HepG2 (cell line): ENCODE measurements at regions not wholly inside any gene's neighbourhood (a gene's known extent, or its start where the extent isn't known, plus 50 kb on each side); places are given as distances from the start of the nearest gene placed in this dataset.

Experiments used
- ATAC-seq: fragments of 200-7000 bp; cut with Tn5 transposase; 3 replicates; pipeline ENCODE4 v1.9.1; 2020; ENCODE audit warnings: mild to moderate bottlenecking, moderate library complexity
- BruUV-seq: library from RNA; stranded (reverse); fragments of 400-500 nt; replicated peaks from 2 replicates; lab custom pipeline; 2021; lab: Mats Ljungman, UMichigan
- CTCF ChIA-PET: fragments of 300-600 bp; formaldehyde crosslinking; extraction: SDS; loops from one replicate; lab custom pipeline; 2021; ENCODE audit warnings: low total read pairs, inconsistent platforms, low intra/inter-chr PET ratio; lab: Yijun Ruan, JAX
- POLR2A ChIA-PET: fragments of 350-600 bp; sonication (Branson Sonifier 250); formaldehyde crosslinking; loops from one replicate; lab custom pipeline; 2020; ENCODE audit warnings: antibody characterized with exemption, inconsistent platforms; lab: Yijun Ruan, JAX
- DNase-seq: peaks from one replicate; pipeline ENCODE4 v3.0.0-alpha.2; 2015; ENCODE audit warnings: low spot score
- FAIRE-seq: peaks from 3 replicates; lab custom pipeline; 2011; peaks lifted over from hg19 to GRCh38; lab: Jason Lieb, UNC
- H2AFZ ChIP-seq: one replicate; pipeline ENCODE4 v1.6.1; 2011; ENCODE audit warnings: low read length, inconsistent platforms
- H3K27ac ChIP-seq: fragments of 300-600 bp; 3 replicates; pipeline ENCODE4 v1.8.0; 2011; ENCODE audit warnings: mixed run types, mild to moderate bottlenecking, mixed read lengths, low read length, inconsistent platforms; ENCODE audit not compliant: insufficient read depth; ENCODE audit errors: extremely low read length
- H3K27me3 ChIP-seq, 2 experiments: fragments of 200-600 bp in 1 of 2; 2 replicates in 1 of 2; 3 replicates in 1 of 2; pipeline versions ENCODE4 v1.6.0 to v1.8.0; 2011; ENCODE audit warnings: low read length in 2 of 2, mild to moderate bottlenecking in 2 of 2, moderate library complexity in 2 of 2, inconsistent platforms in 1 of 2; ENCODE audit not compliant: insufficient read depth in 2 of 2, control insufficient read depth in 1 of 2
- H3K36me3 ChIP-seq, 2 experiments: fragments of 200-600 bp in 1 of 2; replicated peaks in 1 of 2; 2 replicates in 1 of 2; 3 replicates in 1 of 2; pipeline versions ENCODE4 v1.5.1 to v1.8.0; 2011; ENCODE audit warnings: low read length in 2 of 2, inconsistent platforms in 1 of 2; ENCODE audit not compliant: insufficient read depth in 2 of 2, control insufficient read depth in 1 of 2
- H3K4me1 ChIP-seq: 2 replicates; pipeline ENCODE4 v1.5.1; 2012; ENCODE audit warnings: low read length, inconsistent platforms; ENCODE audit not compliant: insufficient read depth
- H3K4me2 ChIP-seq: 2 replicates; pipeline ENCODE4 v1.6.0; 2011; ENCODE audit warnings: low read depth, low read length, inconsistent platforms
- H3K4me3 ChIP-seq, 3 experiments: fragments of 200-600 bp in 1 of 3; sonication (generic), shearing (Covaris generic) in 1 of 3; replicated peaks in 1 of 3; 2 replicates each; pipeline ENCODE4 v1.5.1; 2011 to 2016; ENCODE audit warnings: low read length in 3 of 3, inconsistent platforms in 2 of 3, low read depth in 2 of 3, mild to moderate bottlenecking in 2 of 3, control low read depth in 1 of 3, mixed read lengths in 1 of 3; ENCODE audit not compliant: insufficient read depth in 1 of 3
- H3K79me2 ChIP-seq: one replicate; pipeline ENCODE4 v1.6.1; 2011; ENCODE audit warnings: low read length, inconsistent platforms; ENCODE audit not compliant: insufficient read depth
- H3K9ac ChIP-seq: 2 replicates; pipeline ENCODE4 v1.6.0; 2011; ENCODE audit warnings: mild to moderate bottlenecking, low read depth, low read length, inconsistent platforms; ENCODE audit not compliant: insufficient read depth
- H3K9me3 ChIP-seq: 2 replicates; pipeline ENCODE4 v1.5.1; 2012; ENCODE audit warnings: mild to moderate bottlenecking, low read length
- H4K20me1 ChIP-seq: 2 replicates; pipeline ENCODE4 v1.6.0; 2011; ENCODE audit warnings: inconsistent platforms, mild to moderate bottlenecking, low read length, moderate library complexity; ENCODE audit not compliant: insufficient read depth
- HOXA9 ChIP-seq: sonication (generic); formaldehyde crosslinking; IDR thresholded peaks from 2 replicates; pipeline ENCODE4 v1.8.1; 2022; ENCODE audit warnings: missing genetic modification reagents, mild to moderate bottlenecking, moderate library complexity, borderline replicate concordance
- JUN ChIP-seq: sonication (generic); formaldehyde crosslinking; IDR thresholded peaks from 2 replicates; pipeline ENCODE4 v1.4.0; 2020; ENCODE audit warnings: mild to moderate bottlenecking, missing genetic modification reagents
- KLF6 ChIP-seq: IDR thresholded peaks from 2 replicates; pipeline ENCODE4 v1.8.0; 2016; ENCODE audit warnings: missing biosample characterization, missing genetic modification reagents
- MTF1 ChIP-seq: sonication (generic); formaldehyde crosslinking; IDR thresholded peaks from 2 replicates; pipeline ENCODE4 v1.5.0; 2020; ENCODE audit warnings: missing genetic modification reagents
- NR2C2 ChIP-seq: sonication (generic); formaldehyde crosslinking; IDR thresholded peaks from 2 replicates; pipeline ENCODE4 v1.4.0; 2020; ENCODE audit warnings: missing genetic modification reagents, mild to moderate bottlenecking, moderate library complexity, borderline replicate concordance
- NR2F2 ChIP-seq: IDR thresholded peaks from 2 replicates; pipeline ENCODE4 v1.6.1; 2012; ENCODE audit warnings: low read depth, inconsistent platforms, borderline replicate concordance
- REPIN1 ChIP-seq: sonication (generic); formaldehyde crosslinking; IDR thresholded peaks from 2 replicates; pipeline ENCODE4 v1.8.0; 2022; ENCODE audit warnings: missing genetic modification reagents, low read depth, mild to moderate bottlenecking, borderline replicate concordance
- YY1 ChIP-seq: IDR thresholded peaks from 2 replicates; pipeline ENCODE4 v1.6.1; 2011; ENCODE audit warnings: low read length, low read depth, moderate library complexity, mild to moderate bottlenecking; ENCODE audit not compliant: insufficient read depth, insufficient replicate concordance
- ZC3H4 ChIP-seq: sonication (generic); formaldehyde crosslinking; IDR thresholded peaks from 2 replicates; pipeline ENCODE4 v1.4.0; 2020; ENCODE audit warnings: missing genetic modification reagents, borderline replicate concordance
- ZNF329 ChIP-seq: sonication (generic); formaldehyde crosslinking; IDR thresholded peaks from 2 replicates; pipeline ENCODE4 v1.9.0; 2021; ENCODE audit warnings: low read depth, mild to moderate bottlenecking, missing genetic modification reagents
- ZNF383 ChIP-seq: sonication (generic); formaldehyde crosslinking; IDR thresholded peaks from 2 replicates; pipeline ENCODE4 v1.4.0; 2020; ENCODE audit warnings: missing genetic modification reagents, mild to moderate bottlenecking, borderline replicate concordance
- ZNF576 ChIP-seq: sonication (generic); formaldehyde crosslinking; IDR thresholded peaks from 2 replicates; pipeline ENCODE4 v1.4.0; 2020; ENCODE audit warnings: mild to moderate bottlenecking, missing genetic modification reagents
- ZNF709 ChIP-seq: sonication (generic); formaldehyde crosslinking; IDR thresholded peaks from 2 replicates; pipeline ENCODE4 v1.5.0; 2020; ENCODE audit warnings: mild to moderate bottlenecking, missing genetic modification reagents
- ZNF770 ChIP-seq: sonication (generic); formaldehyde crosslinking; IDR thresholded peaks from 2 replicates; pipeline ENCODE4 v1.5.0; 2020; ENCODE audit warnings: mild to moderate bottlenecking, missing genetic modification reagents
- ZSCAN29 ChIP-seq: sonication (generic); formaldehyde crosslinking; conservative IDR thresholded peaks from 2 replicates; pipeline ENCODE4 v1.4.0; 2020; ENCODE audit warnings: mild to moderate bottlenecking, missing genetic modification reagents
- WGBS: methylation state at CpG from one replicate; pipeline ENCODE4 v1.1.6; 2017; ENCODE audit warnings: low lambda C conversion rate; 5-methylcytosine and 5-hydroxymethylcytosine counted together
- in situ Hi-C: cut with HindIII; loops from 2 replicates; pipeline ENCODE4 v1.10.0; 2017; ENCODE audit warnings: low pct_unique_long_range_greater_than_20kb; ENCODE audit not compliant: extremely low pct_ligation_motif_present
- intact Hi-C: fragments of 100-400 bp; cut with micrococcal nuclease; formaldehyde crosslinking; loops from one replicate; pipeline ENCODE4 v1.10.0; 2022; ENCODE audit not compliant: unreplicated experiment
- TF ChIP-seq, protein P1 (sequence below): sonication (generic); formaldehyde crosslinking; IDR thresholded peaks from 2 replicates; pipeline ENCODE4 v1.9.0; 2021; ENCODE audit warnings: missing genetic modification reagents, mild to moderate bottlenecking, borderline replicate concordance
- TF ChIP-seq, protein P2 (sequence below): sonication (generic); formaldehyde crosslinking; IDR thresholded peaks from 2 replicates; pipeline ENCODE4 v1.9.0; 2021; ENCODE audit warnings: missing genetic modification reagents, mild to moderate bottlenecking, borderline replicate concordance

- TF ChIP-seq ZNF576 (CRISPR knock-in tag) (no peak), ZNF383 (CRISPR knock-in tag) (no peak), REPIN1 (no peak), NR2F2 (no peak), YY1 (no peak), ZSCAN29 (CRISPR knock-in tag) (no peak)
Measured at GRCh38 chr5:89080467-89081116, 197.6 kb upstream of the MEF2C start (continued).

DNA sequence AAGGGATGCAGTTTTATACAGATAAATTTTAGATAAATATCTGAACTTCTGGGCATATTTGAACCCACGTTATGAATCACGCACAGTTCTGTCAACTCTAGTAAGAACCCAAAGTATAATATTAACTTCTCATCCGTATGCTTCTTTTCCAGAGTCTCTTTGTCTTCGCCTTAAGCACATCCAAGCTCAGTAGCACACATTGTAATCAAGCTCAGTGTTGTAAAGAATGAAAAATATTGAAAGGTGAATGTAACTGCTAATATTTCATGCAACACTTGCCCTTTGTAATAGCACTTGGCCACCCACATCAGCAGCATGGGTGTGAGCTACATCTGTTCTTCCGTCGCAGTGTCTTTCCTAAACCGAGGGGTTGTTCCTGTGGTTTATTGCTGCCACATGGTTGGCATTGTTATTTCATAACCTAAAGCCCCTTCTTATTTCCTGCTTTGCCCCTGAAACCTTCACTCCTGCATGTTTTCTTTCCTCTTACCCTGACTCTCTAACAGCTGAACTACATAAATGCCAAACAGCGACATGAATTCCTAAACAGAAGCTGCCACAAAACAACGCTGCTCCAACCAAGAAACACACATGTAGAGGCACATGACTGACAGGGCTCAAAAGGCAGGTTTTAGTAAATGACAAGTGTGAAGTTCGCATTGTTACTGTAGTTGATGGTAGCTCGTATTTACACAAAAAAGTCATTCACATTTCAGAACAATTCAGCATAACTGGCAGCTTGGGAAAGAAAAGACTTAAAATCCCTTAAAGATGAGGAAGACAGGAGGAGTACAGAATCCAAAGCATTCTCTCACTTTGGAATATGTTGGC is 190.1 kb upstream of the MEF2C start:
- no peaks in the 10 kb centered on the region for H3K4me1 ChIP-seq
- in situ Hi-C loops, result no loop called here
- TF ChIP-seq KLF6 (CRISPR knock-in tag), result no peak
- TF ChIP-seq ZNF770 (CRISPR knock-in tag), result no peak
- TF ChIP-seq, protein P1, sequence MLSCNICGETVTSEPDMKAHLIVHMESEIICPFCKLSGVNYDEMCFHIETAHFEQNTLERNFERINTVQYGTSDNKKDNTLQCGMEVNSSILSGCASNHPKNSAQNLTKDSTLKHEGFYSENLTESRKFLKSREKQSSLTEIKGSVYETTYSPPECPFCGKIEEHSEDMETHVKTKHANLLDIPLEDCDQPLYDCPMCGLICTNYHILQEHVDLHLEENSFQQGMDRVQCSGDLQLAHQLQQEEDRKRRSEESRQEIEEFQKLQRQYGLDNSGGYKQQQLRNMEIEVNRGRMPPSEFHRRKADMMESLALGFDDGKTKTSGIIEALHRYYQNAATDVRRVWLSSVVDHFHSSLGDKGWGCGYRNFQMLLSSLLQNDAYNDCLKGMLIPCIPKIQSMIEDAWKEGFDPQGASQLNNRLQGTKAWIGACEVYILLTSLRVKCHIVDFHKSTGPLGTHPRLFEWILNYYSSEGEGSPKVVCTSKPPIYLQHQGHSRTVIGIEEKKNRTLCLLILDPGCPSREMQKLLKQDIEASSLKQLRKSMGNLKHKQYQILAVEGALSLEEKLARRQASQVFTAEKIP (CRISPR knock-in tag), result no peak
- TF ChIP-seq ZNF709, result no peak
- no peak for TF ChIP-seq MTF1
- TF ChIP-seq HOXA9 (CRISPR knock-in tag), result no peak
- no peak for TF ChIP-seq JUN (CRISPR knock-in tag)
- no peak for TF ChIP-seq ZC3H4 (CRISPR knock-in tag)
- TF ChIP-seq NR2C2 (CRISPR knock-in tag), result no peak
- TF ChIP-seq ZNF329 (CRISPR knock-in tag), result no peak
- TF ChIP-seq, protein P2, sequence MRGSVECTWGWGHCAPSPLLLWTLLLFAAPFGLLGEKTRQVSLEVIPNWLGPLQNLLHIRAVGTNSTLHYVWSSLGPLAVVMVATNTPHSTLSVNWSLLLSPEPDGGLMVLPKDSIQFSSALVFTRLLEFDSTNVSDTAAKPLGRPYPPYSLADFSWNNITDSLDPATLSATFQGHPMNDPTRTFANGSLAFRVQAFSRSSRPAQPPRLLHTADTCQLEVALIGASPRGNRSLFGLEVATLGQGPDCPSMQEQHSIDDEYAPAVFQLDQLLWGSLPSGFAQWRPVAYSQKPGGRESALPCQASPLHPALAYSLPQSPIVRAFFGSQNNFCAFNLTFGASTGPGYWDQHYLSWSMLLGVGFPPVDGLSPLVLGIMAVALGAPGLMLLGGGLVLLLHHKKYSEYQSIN (CRISPR knock-in tag), result no peak

More for the DNA sequence above, 190.1 kb upstream of the MEF2C start:
- Histone ChIP-seq H2AFZ (no peak overlapping the region), H4K20me1 (no peaks in the 10 kb centered on the region), H3K9ac (no peak overlapping the region), H3K4me2 (no peak overlapping the region), H3K9me3 (no peaks in the 10 kb centered on the region), H3K79me2 (no peaks in the 10 kb centered on the region), H3K27ac (no peak overlapping the region), H3K4me3 (no peak overlapping the region), H3K36me3 (no peaks in the 10 kb centered on the region), H3K27me3 (no peaks in the 10 kb centered on the region)
- intact Hi-C loops, result no loop called here
- BruUV-seq, result no TSS peak
- ChIA-PET CTCF (no interaction called here), POLR2A (no interaction called here)
- WGBS, result 25% methylated on average over 11 of the region's 11 CpGs
- no peak for ATAC-seq
- no peak for FAIRE-seq
- DNase-seq, result no peak
